Neutrophil (primary cell): ENCODE measurements at regions not wholly inside any gene's neighbourhood (a gene's known extent, or its start where the extent isn't known, plus 50 kb on each side); places are given as distances from the start of the nearest gene placed in this dataset.

ENCODE experiments used
- H3K27ac ChIP-seq: fragments of 200-600 bp; sonication (generic); 2 replicates; pipeline ENCODE4 v1.5.1; 2016; ENCODE audit warnings: mild to moderate bottlenecking, moderate library complexity
- H3K27me3 ChIP-seq: fragments of 200-600 bp; sonication (generic); 2 replicates; pipeline ENCODE4 v1.6.0; 2016; ENCODE audit warnings: mild to moderate bottlenecking
- H3K36me3 ChIP-seq: fragments of 200-600 bp; sonication (generic); 2 replicates; pipeline ENCODE4 v1.5.1; 2017
- H3K4me1 ChIP-seq, 2 experiments: fragments of 200-600 bp in 1 of 2; sonication (generic) in 1 of 2; 1 replicate in 1 of 2; 2 replicates in 1 of 2; pipeline versions ENCODE4 v1.5.1 to v1.6.1; 2013 to 2016; ENCODE audit warnings: low read depth in 1 of 2, low read length in 1 of 2, mild to moderate bottlenecking in 1 of 2, moderate library complexity in 1 of 2; ENCODE audit not compliant: control insufficient read depth in 1 of 2, insufficient read depth in 1 of 2
- H3K4me3 ChIP-seq, 2 experiments: fragments of 200-600 bp in 1 of 2; sonication (generic) in 1 of 2; 1 replicate in 1 of 2; 2 replicates in 1 of 2; pipeline ENCODE4 v1.5.1; 2013 to 2016; ENCODE audit warnings: low read depth in 1 of 2, low read length in 1 of 2, mild to moderate bottlenecking in 1 of 2, moderate library complexity in 1 of 2
- H3K9me3 ChIP-seq: fragments of 200-600 bp; sonication (generic); 2 replicates; pipeline ENCODE4 v1.5.1; 2016
- TF ChIP-seq, protein P1 (sequence below): fragments of 200-600 bp; sonication (generic); IDR thresholded peaks from 2 replicates; pipeline ENCODE4 v1.5.1; 2016; ENCODE audit warnings: antibody characterized with exemption

GRCh38 chrX:42855259-42855658 lies 77.3 kb upstream of the PPP1R2C start:
- Histone ChIP-seq H3K9me3 (no peaks in the 10 kb centered on the region), H3K27me3 (no peaks in the 10 kb centered on the region), H3K36me3 (no peaks in the 10 kb centered on the region), H3K27ac (no peak overlapping the region), H3K4me3 (no peak overlapping the region), H3K4me1 (no peaks in the 10 kb centered on the region)
- TF ChIP-seq, protein P1, sequence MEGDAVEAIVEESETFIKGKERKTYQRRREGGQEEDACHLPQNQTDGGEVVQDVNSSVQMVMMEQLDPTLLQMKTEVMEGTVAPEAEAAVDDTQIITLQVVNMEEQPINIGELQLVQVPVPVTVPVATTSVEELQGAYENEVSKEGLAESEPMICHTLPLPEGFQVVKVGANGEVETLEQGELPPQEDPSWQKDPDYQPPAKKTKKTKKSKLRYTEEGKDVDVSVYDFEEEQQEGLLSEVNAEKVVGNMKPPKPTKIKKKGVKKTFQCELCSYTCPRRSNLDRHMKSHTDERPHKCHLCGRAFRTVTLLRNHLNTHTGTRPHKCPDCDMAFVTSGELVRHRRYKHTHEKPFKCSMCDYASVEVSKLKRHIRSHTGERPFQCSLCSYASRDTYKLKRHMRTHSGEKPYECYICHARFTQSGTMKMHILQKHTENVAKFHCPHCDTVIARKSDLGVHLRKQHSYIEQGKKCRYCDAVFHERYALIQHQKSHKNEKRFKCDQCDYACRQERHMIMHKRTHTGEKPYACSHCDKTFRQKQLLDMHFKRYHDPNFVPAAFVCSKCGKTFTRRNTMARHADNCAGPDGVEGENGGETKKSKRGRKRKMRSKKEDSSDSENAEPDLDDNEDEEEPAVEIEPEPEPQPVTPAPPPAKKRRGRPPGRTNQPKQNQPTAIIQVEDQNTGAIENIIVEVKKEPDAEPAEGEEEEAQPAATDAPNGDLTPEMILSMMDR = no peak

DNA sequence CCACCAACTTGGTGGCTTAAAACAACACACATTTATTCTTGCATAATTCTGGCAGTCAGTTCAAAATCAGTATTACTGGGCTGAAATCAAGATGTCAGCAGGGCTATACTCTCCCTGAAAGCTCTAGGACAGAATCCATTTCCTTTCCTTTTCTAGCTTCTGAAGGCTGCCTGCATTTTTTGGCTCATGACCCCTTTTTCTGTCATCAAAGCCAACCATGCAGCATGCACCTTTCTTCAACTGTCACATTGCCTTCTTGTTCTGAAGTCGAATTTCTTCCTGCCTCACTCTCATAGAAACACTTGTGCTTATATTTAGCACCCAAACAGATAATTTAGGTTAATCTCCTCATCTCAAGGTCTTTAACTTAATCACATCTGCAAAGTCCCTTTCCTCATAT lies 79.8 kb upstream of the PPP1R2C start:
- H3K9me3 ChIP-seq = no peaks in the 10 kb centered on the region
- H3K4me1 ChIP-seq = no peaks in the 10 kb centered on the region
- no peaks in the 10 kb centered on the region for H3K27me3 ChIP-seq
- TF ChIP-seq, protein P1 = no peak
- H3K4me3 ChIP-seq = no peak overlapping the region
- no peaks in the 10 kb centered on the region for H3K36me3 ChIP-seq
- H3K27ac ChIP-seq = no peak overlapping the region

- H3K36me3 ChIP-seq = no peaks in the 10 kb centered on the region
- H3K4me1 ChIP-seq = no peaks in the 10 kb centered on the region
Observed at GRCh38 chrX:42869011-42869410, 91.0 kb upstream of the PPP1R2C start.

DNA sequence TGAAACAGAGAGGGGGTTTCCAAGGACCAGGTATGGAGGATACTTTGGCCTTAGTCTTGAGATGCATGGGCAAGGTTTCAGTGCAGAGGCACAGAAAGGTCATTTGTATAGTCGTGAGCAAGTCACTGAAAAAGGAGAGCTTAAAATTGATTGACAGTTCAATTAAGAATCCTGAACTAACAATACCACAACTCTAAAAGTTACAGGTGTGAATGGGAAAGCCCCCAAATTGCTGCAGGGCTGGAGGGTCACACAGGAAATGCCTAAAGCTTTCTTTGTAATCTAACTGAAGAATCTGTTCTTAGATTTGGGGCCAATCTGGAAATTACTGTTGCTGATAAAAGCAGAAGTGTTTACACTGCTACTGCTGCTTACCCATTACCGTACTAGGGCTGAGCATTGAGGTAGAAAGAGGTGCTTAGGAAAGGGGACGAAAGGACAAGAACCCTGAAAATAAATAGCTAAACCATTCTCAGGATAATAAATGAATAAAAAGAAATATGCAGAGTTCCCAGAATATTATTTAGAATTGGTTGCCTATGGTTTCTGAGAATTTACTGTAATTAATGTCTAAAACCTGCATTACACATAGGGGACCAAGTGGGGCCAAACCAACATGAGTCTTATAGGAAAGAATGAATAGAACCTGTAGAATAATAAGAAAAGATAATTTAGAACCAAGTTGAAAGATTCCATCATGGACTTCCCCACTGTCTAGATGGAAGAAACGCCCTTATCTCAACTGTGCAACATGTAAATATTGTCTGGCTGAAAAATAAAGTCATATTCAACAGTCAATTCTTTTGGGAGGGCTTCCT lies 91.9 kb upstream of the PPP1R2C start:
- no peaks in the 10 kb centered on the region for H3K4me1 ChIP-seq
- no peak overlapping the region for H3K4me3 ChIP-seq
- no peaks in the 10 kb centered on the region for H3K9me3 ChIP-seq
- TF ChIP-seq, protein P1 = no peak
- H3K27ac ChIP-seq = no peak overlapping the region
- H3K36me3 ChIP-seq = no peaks in the 10 kb centered on the region
- no peaks in the 10 kb centered on the region for H3K27me3 ChIP-seq

More at GRCh38 chrX:42869011-42869410, 91.0 kb upstream of the PPP1R2C start:
- no peaks in the 10 kb centered on the region for H3K27me3 ChIP-seq
- no peak overlapping the region for H3K27ac ChIP-seq
- TF ChIP-seq, protein P1 = no peak
- no peaks in the 10 kb centered on the region for H3K9me3 ChIP-seq
- H3K4me3 ChIP-seq = no peak overlapping the region

GRCh38 chrX:42886519-42886918 lies 108.6 kb upstream of the PPP1R2C start:
- TF ChIP-seq, protein P1 = no peak
- Histone ChIP-seq H3K9me3 (no peaks in the 10 kb centered on the region), H3K27me3 (no peaks in the 10 kb centered on the region), H3K27ac (no peak overlapping the region), H3K36me3 (no peaks in the 10 kb centered on the region), H3K4me3 (no peak overlapping the region), H3K4me1 (no peaks in the 10 kb centered on the region)
